GM19351 (cell line): ENCODE measurements at regions not wholly inside any gene's neighbourhood (a gene's known extent, or its start where the extent isn't known, plus 50 kb on each side); places are given as distances from the start of the nearest gene placed in this dataset.

ENCODE experiments used
- ATAC-seq: cut with Tn5 transposase; IDR thresholded peaks from one replicate; pipeline ENCODE4 v1.9.1; 2021; ENCODE audit warnings: mild to moderate bottlenecking, moderate library complexity; ENCODE audit not compliant: unreplicated experiment

DNA sequence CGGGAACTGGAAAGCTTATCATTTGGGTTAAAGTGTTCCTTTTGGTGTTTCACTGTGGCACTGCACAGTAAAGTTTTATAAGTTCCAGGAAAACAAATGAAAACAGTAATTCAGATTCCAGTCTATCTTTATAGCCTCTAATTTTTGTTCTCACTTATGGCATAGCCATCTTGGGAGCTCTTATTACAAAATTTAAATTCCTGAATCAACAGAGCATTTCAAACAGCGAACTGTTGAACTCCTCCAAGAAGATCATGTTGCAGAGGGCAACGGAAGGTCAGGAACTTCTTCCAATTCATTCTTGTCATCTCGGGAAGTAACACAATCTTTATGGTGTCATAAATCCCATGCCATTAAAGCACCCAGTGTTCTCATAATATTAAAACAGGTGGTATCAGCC is 229.1 kb downstream of the KCNC2 start:
- no peak for ATAC-seq

GRCh38 chr12:74981541-74981940 is 228.1 kb downstream of the KCNC2 start:
- no peak for ATAC-seq

DNA sequence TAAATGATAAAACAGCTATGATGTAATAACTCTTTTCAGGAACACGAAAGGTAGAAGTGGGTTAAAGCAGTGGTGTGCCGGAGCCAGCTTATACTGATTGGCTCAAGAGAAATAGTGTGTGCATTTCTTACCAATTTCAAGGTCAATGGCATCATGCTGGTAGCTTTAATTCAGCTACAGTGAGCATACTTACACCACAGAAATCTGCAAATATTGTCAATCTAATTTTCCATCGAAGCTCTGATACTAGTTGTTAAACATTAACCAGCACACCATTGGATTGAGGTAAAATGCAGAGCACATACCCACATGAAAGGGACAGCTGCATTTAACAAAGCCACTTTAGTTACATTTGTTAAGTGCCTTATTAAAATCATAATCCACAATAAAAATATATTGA is 225.7 kb downstream of the KCNC2 start:
- no peak for ATAC-seq

DNA sequence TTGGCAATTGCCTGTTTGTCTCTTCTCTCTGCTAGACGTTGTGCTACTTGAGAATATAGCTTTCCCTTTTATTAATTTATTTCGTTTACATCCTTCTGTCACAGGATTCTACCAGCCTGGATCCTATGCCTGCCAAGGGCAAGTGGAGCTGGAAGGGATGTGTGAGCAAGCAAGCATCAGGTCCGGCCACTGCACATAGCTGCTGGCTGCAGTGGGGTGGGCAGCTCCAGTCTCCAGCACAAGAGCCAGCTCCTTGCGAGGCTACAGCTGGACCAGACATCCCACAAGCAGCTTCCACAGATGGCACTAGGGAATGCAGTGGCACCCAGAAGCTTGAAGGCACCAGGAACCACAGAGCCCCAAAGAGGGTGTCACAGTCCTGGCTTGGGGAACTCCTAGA is 225.0 kb downstream of the KCNC2 start:
- no peak for ATAC-seq

DNA sequence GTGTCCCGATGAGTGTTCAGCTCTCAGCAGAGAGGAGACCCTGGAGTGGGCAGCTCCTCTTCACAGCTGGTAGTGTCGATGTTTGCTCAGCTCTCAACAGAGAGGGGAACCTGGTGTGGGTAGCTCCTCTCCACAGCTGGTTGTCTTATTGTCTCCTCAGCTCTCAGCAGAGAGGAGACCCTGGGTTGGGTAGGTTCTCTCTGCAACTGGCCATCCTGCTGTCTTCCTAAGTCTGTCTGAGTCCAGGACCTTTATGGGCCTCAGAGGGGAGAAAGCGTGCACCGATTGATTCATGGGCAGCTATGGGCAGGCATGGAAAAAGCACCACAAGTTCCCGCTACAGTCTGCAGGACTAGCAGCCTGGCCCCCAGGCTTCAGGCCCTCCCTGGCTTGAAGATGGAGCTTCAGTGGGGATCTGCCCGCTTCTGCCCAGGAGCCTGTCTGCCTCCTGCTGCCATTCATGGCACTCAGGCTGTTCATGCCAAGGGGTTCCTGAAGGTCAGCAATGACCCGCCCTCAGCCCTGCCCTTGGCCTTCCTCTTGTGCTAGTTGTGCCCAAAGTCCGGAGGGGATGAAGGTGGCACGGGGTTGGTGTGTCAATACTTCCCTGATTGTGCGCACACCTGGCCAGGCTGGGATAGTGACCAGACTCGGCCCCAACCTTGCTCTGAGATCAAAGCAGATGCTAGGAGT is 224.2 kb downstream of the KCNC2 start:
- no peak for ATAC-seq

GRCh38 chr12:74985986-74986319 is 223.7 kb downstream of the KCNC2 start:
- no peak for ATAC-seq

- ATAC-seq = no peak
These were observed 221.5 kb downstream of the KCNC2 start for GRCh38 chr12:74988156-74988555.
